Caco-2 (cell line): ENCODE measurements at regions not wholly inside any gene's neighbourhood (a gene's known extent, or its start where the extent isn't known, plus 50 kb on each side); places are given as distances from the start of the nearest gene placed in this dataset.

Experiments used
- BruUV-seq: library from RNA; stranded (reverse); fragments of 400-500 nt; replicated peaks from 2 replicates; lab custom pipeline; 2021; lab: Mats Ljungman, UMichigan
- CTCF ChIA-PET: fragments of 300-600 bp; sonication (Branson Sonifier 250); formaldehyde crosslinking; loops from one replicate; lab custom pipeline; 2022; ENCODE audit warnings: antibody characterized with exemption; lab: Charles Lee
- POLR2A ChIA-PET: fragments of 300-600 bp; sonication (Branson Sonifier 250); formaldehyde crosslinking; loops from one replicate; lab custom pipeline; 2022; ENCODE audit warnings: antibody characterized with exemption; lab: Charles Lee
- DNase-seq, 2 experiments: peaks; one replicate each; pipeline versions ENCODE4 v3.0.0 to v3.0.0-alpha.2; 2020 to 2022
- H3K27me3 ChIP-seq: replicated peaks from 2 replicates; pipeline ENCODE4 v1.6.0; 2011; ENCODE audit warnings: low read length; ENCODE audit not compliant: control insufficient read depth, insufficient read depth
- H3K36me3 ChIP-seq: 2 replicates; pipeline ENCODE4 v1.5.1; 2011; ENCODE audit warnings: low read length; ENCODE audit not compliant: control insufficient read depth, insufficient read depth
- H3K4me1 ChIP-seq: fragments of 250-450 bp; sonication (Bioruptor Pico); 2 replicates; pipeline ENCODE4 v1.5.1; 2020; ENCODE audit warnings: mild to moderate bottlenecking
- H3K4me3 ChIP-seq: 2 replicates; pipeline ENCODE4 v1.5.1; 2011; ENCODE audit warnings: low read depth, mild to moderate bottlenecking, control low read depth, low read length
- H3K9me3 ChIP-seq: fragments of 250-450 bp; sonication (Bioruptor Pico); 2 replicates; pipeline ENCODE4 v1.5.1; 2020; ENCODE audit warnings: mild to moderate bottlenecking, moderate library complexity
- H3K27ac Mint-ChIP-seq: one replicate; pipeline ENCODE4 v1.8.0; 2022; ENCODE audit warnings: mixed read lengths; ENCODE audit not compliant: unreplicated experiment
- H3K27me3 Mint-ChIP-seq: one replicate; pipeline ENCODE4 v1.8.0; 2022; ENCODE audit warnings: mixed read lengths; ENCODE audit not compliant: insufficient read depth, unreplicated experiment
- H3K36me3 Mint-ChIP-seq: one replicate; pipeline ENCODE4 v1.8.0; 2022; ENCODE audit warnings: mild to moderate bottlenecking, mixed read lengths; ENCODE audit not compliant: insufficient read depth, unreplicated experiment
- H3K4me1 Mint-ChIP-seq: one replicate; pipeline ENCODE4 v1.8.0; 2022; ENCODE audit warnings: low read depth, mixed read lengths; ENCODE audit not compliant: unreplicated experiment
- H3K4me3 Mint-ChIP-seq: one replicate; pipeline ENCODE4 v1.8.0; 2022; ENCODE audit warnings: mild to moderate bottlenecking, moderate library complexity, mixed read lengths; ENCODE audit not compliant: unreplicated experiment
- H3K9me3 Mint-ChIP-seq: one replicate; pipeline ENCODE4 v1.8.0; 2022; ENCODE audit warnings: mixed read lengths; ENCODE audit not compliant: unreplicated experiment
- intact Hi-C: fragments of 100-400 bp; cut with micrococcal nuclease; formaldehyde crosslinking; loops from one replicate; pipeline ENCODE4 v1.10.0; 2022; ENCODE audit not compliant: unreplicated experiment
- TF ChIP-seq, protein P1 (sequence below), 2 experiments: fragments of 200-600 bp in 1 of 2; IDR thresholded peaks; 1 replicate in 1 of 2; 2 replicates in 1 of 2; pipeline versions ENCODE4 v1.5.1 to v1.8.0; 2011 to 2022; ENCODE audit warnings: antibody characterized with exemption in 1 of 2, control low read depth in 1 of 2, inconsistent platforms in 1 of 2, low read depth in 1 of 2, low read length in 1 of 2, mild to moderate bottlenecking in 1 of 2, moderate library complexity in 1 of 2; ENCODE audit not compliant: insufficient read depth in 1 of 2, severe bottlenecking in 1 of 2, unreplicated experiment in 1 of 2

GRCh38 chr2:217228732-217229131 lies 368.9 kb upstream of the TNP1 start:
- BruUV-seq = no TSS peak
- DNase-seq = no peak
- H3K9me3 Mint-ChIP-seq = peaks cover 9% of the 10 kb centered on the region
- H3K27me3 Mint-ChIP-seq = peaks cover 3% of the 10 kb centered on the region
- ChIA-PET CTCF (no interaction called here), POLR2A (no interaction called here)
- H3K27me3 ChIP-seq = no peaks in the 10 kb centered on the region
- no peaks in the 10 kb centered on the region for H3K36me3 ChIP-seq
- peaks cover 7% of the 10 kb centered on the region for H3K4me1 Mint-ChIP-seq
- H3K4me1 ChIP-seq = no peaks in the 10 kb centered on the region
- no peak overlapping the region for H3K27ac Mint-ChIP-seq
- H3K4me3 Mint-ChIP-seq = no peak overlapping the region
- H3K9me3 ChIP-seq = no peaks in the 10 kb centered on the region
- TF ChIP-seq, protein P1, sequence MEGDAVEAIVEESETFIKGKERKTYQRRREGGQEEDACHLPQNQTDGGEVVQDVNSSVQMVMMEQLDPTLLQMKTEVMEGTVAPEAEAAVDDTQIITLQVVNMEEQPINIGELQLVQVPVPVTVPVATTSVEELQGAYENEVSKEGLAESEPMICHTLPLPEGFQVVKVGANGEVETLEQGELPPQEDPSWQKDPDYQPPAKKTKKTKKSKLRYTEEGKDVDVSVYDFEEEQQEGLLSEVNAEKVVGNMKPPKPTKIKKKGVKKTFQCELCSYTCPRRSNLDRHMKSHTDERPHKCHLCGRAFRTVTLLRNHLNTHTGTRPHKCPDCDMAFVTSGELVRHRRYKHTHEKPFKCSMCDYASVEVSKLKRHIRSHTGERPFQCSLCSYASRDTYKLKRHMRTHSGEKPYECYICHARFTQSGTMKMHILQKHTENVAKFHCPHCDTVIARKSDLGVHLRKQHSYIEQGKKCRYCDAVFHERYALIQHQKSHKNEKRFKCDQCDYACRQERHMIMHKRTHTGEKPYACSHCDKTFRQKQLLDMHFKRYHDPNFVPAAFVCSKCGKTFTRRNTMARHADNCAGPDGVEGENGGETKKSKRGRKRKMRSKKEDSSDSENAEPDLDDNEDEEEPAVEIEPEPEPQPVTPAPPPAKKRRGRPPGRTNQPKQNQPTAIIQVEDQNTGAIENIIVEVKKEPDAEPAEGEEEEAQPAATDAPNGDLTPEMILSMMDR (IDR thresholded peaks at IDR 0.05; ENCODE audit: insufficient read depth in 1 of 2, low read depth in 1 of 2, low read length in 1 of 2, severe bottlenecking in 1 of 2, unreplicated experiment in 1 of 2) = no peak
- intact Hi-C loops = no loop called here
- H3K4me3 ChIP-seq = no peak overlapping the region
- no peaks in the 10 kb centered on the region for H3K36me3 Mint-ChIP-seq

DNA sequence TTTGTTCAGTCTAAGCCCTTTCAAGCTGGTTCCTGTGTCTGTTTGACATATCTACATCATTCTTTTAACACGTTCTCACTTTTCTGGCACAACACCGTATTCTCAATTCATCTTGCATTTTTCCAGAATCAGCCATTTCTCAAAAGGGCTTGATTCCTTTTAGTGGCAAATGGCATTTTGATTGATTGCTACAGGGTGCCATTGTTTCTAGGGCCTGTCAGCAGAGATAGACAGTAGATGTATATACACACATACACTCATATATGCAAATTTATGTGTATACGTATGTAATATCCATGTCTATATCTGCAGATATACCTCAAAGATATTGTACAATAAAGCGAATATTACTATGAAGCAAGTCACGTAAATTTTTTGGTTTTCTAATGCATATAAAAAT lies 367.9 kb upstream of the TNP1 start:
- BruUV-seq = no TSS peak
- H3K4me3 ChIP-seq = no peak overlapping the region
- no peaks in the 10 kb centered on the region for H3K27me3 ChIP-seq
- ChIA-PET POLR2A (no interaction called here), CTCF (no interaction called here)
- Mint-ChIP-seq H3K4me1 (peaks cover 7% of the 10 kb centered on the region), H3K4me3 (no peak overlapping the region), H3K27me3 (peaks cover 4% of the 10 kb centered on the region), H3K36me3 (no peaks in the 10 kb centered on the region), H3K9me3 (peaks cover 9% of the 10 kb centered on the region), H3K27ac (no peak overlapping the region)
- H3K4me1 ChIP-seq = no peaks in the 10 kb centered on the region
- TF ChIP-seq, protein P1 (IDR thresholded peaks at IDR 0.05; ENCODE audit: insufficient read depth in 1 of 2, low read depth in 1 of 2, low read length in 1 of 2, severe bottlenecking in 1 of 2, unreplicated experiment in 1 of 2) = no peak
- DNase-seq = no peak
- no peaks in the 10 kb centered on the region for H3K36me3 ChIP-seq
- intact Hi-C loops = no loop called here
- no peaks in the 10 kb centered on the region for H3K9me3 ChIP-seq

DNA sequence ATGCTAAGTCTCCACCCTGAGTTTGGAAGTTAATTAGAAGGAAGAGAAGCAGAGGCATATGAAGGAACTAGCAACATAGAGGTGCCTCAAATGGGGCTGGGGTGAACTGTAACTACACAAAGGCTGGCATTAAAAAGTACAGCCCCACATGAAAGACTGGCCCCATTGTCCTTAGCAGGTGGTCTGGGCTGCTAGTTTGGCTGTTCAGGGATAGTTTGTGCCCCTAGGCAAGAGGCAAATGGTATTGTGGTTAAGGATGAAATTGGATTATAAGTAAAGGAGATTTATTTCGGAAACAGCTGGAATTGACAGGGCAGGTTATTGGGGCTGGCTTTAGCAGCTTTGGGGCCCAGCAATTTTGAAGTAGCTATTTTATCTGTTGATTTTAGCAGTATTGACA lies 365.7 kb upstream of the TNP1 start:
- no peaks in the 10 kb centered on the region for H3K27me3 ChIP-seq
- no peaks in the 10 kb centered on the region for H3K4me1 Mint-ChIP-seq
- TF ChIP-seq, protein P1 (IDR thresholded peaks at IDR 0.05; ENCODE audit: insufficient read depth in 1 of 2, low read depth in 1 of 2, low read length in 1 of 2, severe bottlenecking in 1 of 2, unreplicated experiment in 1 of 2) = no peak
- POLR2A ChIA-PET = no interaction called here
- no peaks in the 10 kb centered on the region for H3K9me3 Mint-ChIP-seq
- no peak overlapping the region for H3K27ac Mint-ChIP-seq
- no peaks in the 10 kb centered on the region for H3K36me3 Mint-ChIP-seq
- peaks cover 4% of the 10 kb centered on the region for H3K27me3 Mint-ChIP-seq
- no peak overlapping the region for H3K4me3 ChIP-seq
- BruUV-seq = no TSS peak
- H3K4me1 ChIP-seq = no peaks in the 10 kb centered on the region
- no peaks in the 10 kb centered on the region for H3K9me3 ChIP-seq
- intact Hi-C loops = no loop called here
- CTCF ChIA-PET = no interaction called here
- H3K36me3 ChIP-seq = no peaks in the 10 kb centered on the region
- DNase-seq = no peak
- no peak overlapping the region for H3K4me3 Mint-ChIP-seq
